GM19328 (cell line): ENCODE measurements at regions not wholly inside any gene's neighbourhood (a gene's known extent, or its start where the extent isn't known, plus 50 kb on each side); places are given as distances from the start of the nearest gene placed in this dataset.
"Not testable (repeated sequence)": the region's sequence is repeated elsewhere in the genome, so short reads cannot be mapped to it uniquely, and the experiment has no call there.

ENCODE experiments used
- ATAC-seq: cut with Tn5 transposase; IDR thresholded peaks from one replicate; pipeline ENCODE4 v1.9.1; 2021; ENCODE audit warnings: mild to moderate bottlenecking, moderate library complexity; ENCODE audit not compliant: unreplicated experiment

DNA sequence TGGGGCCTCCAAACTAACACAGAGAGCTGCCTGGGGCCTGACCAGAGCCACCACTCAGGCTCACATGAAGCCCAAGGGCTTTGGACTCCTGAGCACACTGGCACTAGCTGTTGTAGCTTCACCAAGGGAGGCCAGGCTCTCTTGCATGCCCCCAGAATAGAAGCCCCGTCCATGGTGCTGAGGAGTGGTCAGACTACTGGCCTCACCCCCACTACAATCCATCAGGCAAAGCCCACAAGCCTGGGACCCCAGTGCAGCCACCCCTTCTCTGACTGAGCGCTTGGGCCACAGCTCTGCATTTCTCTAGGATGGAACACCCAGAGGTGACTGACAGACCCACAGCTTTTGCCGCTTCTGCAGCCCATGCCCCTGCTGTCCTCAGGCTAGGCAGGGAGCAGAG lies 180.8 kb downstream of the PYDC2 start:
- no peak for ATAC-seq

- no peak for ATAC-seq
These were observed 183.3 kb downstream of the PYDC2 start for GRCh38 chr3:191644291-191644690.

GRCh38 chr3:191646242-191646641 lies 185.3 kb downstream of the PYDC2 start:
- ATAC-seq, result no peak

GRCh38 chr3:191648787-191649186 lies 187.8 kb downstream of the PYDC2 start:
- no peak for ATAC-seq

GRCh38 chr3:191649626-191650025 lies 188.7 kb downstream of the PYDC2 start:
- no peak for ATAC-seq

DNA sequence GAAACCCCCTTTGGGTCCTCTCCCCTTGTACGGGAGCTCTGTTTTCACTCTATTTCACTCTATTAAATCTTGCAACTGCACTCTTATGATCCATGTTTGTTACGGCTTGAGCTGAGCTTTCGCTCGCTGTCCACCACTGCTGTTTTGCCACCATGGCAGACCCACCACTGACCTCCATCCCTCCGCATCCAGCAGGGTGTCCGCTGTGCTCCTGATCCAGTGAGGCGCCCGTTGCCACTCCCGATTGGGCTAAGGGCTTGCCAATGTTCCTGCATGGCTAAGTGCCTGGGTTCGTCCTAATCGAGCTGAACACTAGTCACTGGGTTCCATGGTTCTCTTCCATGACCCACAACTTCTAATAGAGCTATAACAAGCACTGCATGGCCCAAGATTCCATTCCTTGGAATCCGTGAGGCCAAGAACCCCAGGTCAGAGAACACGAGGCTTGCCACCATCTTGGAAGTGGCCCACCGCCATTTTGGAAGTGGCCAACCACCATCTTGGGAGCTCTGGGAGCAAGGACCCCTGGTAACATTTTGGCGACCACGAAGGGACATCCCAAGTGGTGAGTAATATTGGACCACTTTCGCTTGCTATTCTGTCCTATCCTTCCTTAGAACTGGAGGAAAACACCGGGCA lies 197.9 kb downstream of the PYDC2 start:
- not testable (repeated sequence) for ATAC-seq

DNA sequence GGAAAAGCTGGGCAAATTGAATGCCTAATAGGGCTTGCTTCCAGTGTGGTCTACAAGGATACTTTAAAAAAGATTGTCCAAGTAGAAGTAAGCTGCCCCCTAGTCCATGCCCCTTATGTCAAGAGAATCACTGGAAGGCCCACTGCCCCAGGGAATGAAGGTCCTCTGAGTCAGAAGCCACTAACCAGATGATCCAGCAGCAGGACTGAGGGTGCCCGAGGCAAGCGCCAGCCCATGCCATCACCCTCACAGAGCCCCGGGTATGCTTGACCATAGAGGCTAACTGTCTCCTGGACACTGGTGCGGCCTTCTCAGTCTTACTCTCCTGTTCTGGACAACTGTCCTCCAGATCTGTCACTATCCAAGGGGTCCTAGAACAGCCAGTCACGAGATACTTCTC lies 201.2 kb downstream of the PYDC2 start:
- not testable (repeated sequence) for ATAC-seq

DNA sequence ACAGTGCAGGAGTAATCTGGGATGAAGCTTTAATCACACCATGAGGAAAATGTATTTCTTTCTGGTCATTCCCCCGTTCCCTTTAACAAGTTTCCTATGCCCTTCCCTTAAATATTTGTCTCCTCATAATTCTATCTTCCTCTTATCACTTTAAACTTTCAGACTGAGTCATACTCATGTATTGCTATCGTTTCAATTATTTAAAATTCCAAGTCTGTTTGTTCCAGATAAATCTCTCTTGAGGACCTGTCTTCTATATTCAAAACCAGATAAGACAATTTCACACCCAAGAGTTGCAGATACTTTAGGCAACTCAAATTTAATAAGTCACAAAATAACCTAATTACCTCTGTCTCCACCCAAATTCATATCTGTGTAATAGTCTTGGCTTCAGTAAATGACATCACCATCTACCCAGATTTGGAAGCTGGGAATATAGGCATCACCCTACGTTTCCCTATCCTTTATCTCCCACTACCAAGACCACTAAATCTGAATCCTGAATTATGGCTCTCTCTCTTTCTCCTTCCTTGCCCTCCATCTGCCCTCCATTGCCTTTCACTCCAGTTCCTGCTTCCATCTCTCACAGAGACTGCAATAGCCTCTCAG lies 220.1 kb downstream of the PYDC2 start:
- ATAC-seq, result no peak

- no peak for ATAC-seq
These were observed 222.0 kb downstream of the PYDC2 start for GRCh38 chr3:191682961-191683360.

DNA sequence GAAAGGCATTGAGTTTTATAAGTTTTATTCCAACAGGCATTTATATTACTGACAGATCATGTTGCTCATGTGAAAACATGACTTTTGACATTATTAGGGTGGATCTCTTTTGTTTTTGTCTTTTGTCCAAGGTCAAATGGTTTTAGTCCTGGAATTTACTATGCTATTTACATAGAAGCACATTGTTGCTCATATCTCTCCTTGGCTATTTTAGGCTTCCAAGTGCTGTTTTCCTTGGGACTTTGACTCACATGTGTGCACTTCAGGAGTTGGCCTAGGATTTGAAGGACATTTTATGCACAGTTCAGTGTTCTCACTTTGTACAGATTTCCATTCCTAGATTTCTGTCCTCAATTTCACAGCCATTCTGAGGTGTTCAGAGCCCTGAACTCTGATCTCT lies 225.7 kb downstream of the PYDC2 start:
- ATAC-seq, result no peak

DNA sequence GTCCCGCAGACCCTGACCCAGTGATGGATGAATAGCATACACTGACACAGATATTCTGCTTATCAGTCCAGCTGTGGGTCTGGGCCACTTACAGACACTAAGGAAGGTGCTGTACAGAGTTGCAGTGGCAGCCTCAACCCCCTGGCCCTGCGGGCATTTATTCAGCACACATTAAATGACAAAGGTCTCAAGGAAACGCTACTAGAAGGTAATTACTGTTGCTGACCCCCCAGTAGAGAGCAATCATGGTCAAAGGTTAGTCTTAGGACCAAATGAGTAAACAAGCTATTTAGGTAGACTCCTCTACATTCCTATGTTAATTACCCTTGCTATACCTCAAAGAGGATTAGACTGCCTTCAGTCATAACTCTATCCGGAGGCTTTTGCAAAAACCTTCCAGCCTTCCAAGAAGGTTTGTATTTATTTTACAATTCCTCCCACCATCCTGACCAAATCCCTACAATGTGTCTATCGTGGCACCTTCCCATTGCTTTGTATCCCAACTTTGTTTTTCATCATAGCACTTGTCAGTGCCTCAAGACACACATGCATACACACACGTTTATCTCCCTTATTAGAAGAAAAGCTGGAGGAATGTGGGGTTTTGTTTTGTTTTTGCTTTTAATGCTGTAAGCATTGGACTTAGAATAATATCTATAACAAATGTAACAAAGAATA lies 227.9 kb downstream of the PYDC2 start:
- ATAC-seq, result no peak

GRCh38 chr3:191691184-191691583 lies 230.2 kb downstream of the PYDC2 start:
- ATAC-seq, result not testable (repeated sequence)

GRCh38 chr3:191695131-191695814 lies 234.3 kb downstream of the PYDC2 start:
- no peak for ATAC-seq

DNA sequence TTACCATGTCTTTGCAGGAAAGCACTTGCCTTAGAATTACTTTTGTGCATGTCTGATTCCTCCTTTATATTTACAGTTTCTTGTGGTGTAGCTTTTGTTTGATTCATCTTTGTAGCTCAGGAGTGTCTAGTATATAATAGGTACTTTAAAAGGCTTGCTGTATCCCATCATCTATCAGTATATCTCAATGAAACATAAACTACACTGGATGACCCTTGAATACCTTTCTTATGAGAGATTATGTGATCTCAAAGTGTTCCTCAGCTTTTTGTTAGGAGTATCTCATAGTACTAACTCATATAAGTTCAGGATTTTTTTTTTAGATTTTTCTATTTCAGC lies 234.8 kb downstream of the PYDC2 start:
- ATAC-seq, result no peak

DNA sequence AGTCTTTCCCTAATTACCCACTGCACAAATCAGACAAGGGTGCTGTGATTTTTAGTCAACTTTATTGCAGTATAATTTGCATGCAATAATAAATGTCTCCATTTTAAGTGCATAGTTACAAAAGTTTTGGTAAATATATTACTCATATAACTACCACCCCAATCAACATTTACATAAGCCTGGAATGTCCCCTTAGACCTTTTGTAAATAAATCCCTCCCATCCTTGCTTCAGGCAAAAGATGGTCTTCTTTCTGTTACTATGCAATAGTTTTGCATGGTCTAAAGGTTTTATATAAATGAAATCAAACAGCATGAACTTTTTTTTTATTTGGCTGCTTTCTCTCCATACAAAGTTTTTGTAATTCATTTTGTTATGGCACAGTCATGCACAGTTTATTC lies 235.4 kb downstream of the PYDC2 start:
- no peak for ATAC-seq

- no peak for ATAC-seq
These were observed 238.6 kb downstream of the PYDC2 start for GRCh38 chr3:191699546-191699945.

DNA sequence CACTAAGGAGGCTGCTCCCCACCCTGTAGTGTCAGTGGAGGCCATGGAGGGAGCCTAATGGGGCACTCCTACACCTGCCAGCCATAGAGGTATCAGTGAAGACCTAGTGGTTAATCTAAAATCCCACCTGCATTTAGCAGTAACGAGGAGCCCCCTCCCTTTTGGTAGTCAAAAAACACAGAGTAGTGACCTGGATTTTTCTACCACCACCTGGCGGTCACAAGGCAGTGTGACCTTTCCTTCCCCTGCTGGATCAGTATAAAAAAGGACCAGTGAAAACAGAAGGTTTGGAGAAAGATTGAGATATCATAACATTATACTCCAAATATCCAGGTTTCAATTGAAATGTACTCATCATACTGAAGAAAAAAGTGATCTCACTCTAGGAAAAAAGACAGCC lies 241.2 kb downstream of the PYDC2 start:
- ATAC-seq, result no peak

DNA sequence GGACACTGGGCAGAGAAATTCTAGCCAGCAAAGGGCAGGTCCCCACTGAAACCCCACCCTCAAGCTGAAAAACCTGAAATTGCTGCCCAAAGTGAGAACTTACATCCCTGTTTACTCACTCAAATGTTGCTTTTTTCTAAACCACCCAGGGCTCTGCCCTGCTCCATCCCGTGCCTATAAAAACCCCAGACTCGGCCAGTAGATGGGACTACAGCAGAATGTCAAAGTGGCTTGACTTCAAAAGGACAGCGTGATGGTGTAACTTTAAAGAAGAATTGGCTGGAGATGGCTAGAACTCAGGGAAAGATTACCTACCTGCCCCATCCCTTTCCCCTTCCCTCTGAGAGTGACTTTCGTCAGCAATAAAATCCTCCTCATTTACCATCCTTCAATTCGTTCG lies 246.9 kb downstream of the PYDC2 start:
- ATAC-seq, result no peak

DNA sequence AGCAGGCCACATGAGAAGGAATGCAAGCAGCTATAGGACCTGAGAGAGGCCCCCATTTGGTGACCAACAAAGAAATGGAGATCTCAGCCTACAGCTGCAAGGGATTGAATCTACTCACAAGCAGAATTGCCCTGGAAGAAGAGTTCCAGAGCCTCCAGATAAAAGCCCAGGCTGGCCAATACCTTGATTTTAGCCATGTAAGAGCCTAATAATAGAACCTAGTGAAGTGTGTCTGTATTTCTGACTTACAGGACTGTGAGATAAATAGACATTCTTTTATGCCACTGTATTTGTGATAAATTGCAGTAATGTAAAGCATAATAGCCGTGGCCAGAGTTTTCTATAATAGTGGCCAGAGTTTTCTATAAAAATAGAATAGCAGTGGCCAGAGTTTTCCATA lies 254.6 kb downstream of the PYDC2 start:
- no peak for ATAC-seq

GRCh38 chr3:191721390-191721861 lies 260.5 kb downstream of the PYDC2 start:
- no peak for ATAC-seq

- no peak for ATAC-seq
These were observed 261.0 kb downstream of the PYDC2 start for GRCh38 chr3:191721990-191722389.

DNA sequence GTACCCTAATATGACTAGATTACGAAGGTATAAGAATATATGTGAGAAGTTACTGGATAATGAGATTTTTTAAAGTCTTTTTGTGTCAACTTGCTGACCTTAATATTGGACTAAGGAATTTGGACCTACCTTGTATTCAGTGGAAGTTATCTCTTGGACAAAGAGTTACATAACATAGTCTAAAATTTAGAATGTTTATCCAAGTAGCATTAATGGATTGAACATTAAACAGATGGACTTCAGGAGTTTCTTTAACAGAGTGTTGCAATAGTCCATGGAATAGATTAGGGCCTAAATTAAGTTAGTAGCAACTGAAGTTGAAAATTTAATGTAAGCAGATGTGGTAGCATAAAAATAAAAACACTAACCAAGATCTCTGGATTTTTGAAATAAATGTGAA lies 266.4 kb downstream of the PYDC2 start:
- no peak for ATAC-seq
